Esophagus (tissue), 2 donors: ENCODE measurements at regions not wholly inside any gene's neighbourhood (a gene's known extent, or its start where the extent isn't known, plus 50 kb on each side); places are given as distances from the start of the nearest gene placed in this dataset.
"Not testable (repeated sequence)": the region's sequence is repeated elsewhere in the genome, so short reads cannot be mapped to it uniquely, and the experiment has no call there.

Experiments
- H3K27ac ChIP-seq, 2 donors: one replicate each; pipeline ENCODE4 v1.5.1; 2013; ENCODE audit warnings: low read depth in 2 of 2, mild to moderate bottlenecking in 2 of 2, inconsistent platforms in 1 of 2, low read length in 1 of 2, moderate library complexity in 1 of 2
- H3K27me3 ChIP-seq, 2 donors: one replicate each; pipeline ENCODE4 v1.6.1; 2013; ENCODE audit warnings: low read length in 2 of 2, control low read depth in 1 of 2, mild to moderate bottlenecking in 1 of 2; ENCODE audit not compliant: insufficient read depth in 2 of 2, control insufficient read depth in 1 of 2
- H3K36me3 ChIP-seq, 2 donors: one replicate each; pipeline ENCODE4 v1.6.1; 2013; ENCODE audit warnings: low read length in 1 of 2; ENCODE audit not compliant: control insufficient read depth in 2 of 2, insufficient read depth in 2 of 2
- H3K4me1 ChIP-seq, 2 donors: one replicate each; pipeline ENCODE4 v1.6.1; 2013; ENCODE audit warnings: low read length in 1 of 2; ENCODE audit not compliant: control insufficient read depth in 2 of 2, insufficient read depth in 2 of 2
- H3K4me3 ChIP-seq, 2 donors: one replicate each; pipeline ENCODE4 v1.5.1; 2013; ENCODE audit warnings: low read length in 2 of 2, mild to moderate bottlenecking in 2 of 2, low read depth in 1 of 2, moderate library complexity in 1 of 2
- H3K9me3 ChIP-seq, 2 donors: one replicate each; pipeline ENCODE4 v1.6.1; 2013; ENCODE audit warnings: mild to moderate bottlenecking in 2 of 2, low read depth in 1 of 2, low read length in 1 of 2, moderate library complexity in 1 of 2; ENCODE audit not compliant: control insufficient read depth in 2 of 2, insufficient read depth in 1 of 2
- WGBS, 2 donors: extraction: QIAGEN DNeasy Blood & Tissue Kit; methylation state at CpG; one replicate each; pipeline ENCODE4 v1.1.7; 2013; 5-methylcytosine and 5-hydroxymethylcytosine counted together
- donor health status: healthy with polysubstance abuse.
- donor health status: Bipolar disorder and iron deficiency.

DNA sequence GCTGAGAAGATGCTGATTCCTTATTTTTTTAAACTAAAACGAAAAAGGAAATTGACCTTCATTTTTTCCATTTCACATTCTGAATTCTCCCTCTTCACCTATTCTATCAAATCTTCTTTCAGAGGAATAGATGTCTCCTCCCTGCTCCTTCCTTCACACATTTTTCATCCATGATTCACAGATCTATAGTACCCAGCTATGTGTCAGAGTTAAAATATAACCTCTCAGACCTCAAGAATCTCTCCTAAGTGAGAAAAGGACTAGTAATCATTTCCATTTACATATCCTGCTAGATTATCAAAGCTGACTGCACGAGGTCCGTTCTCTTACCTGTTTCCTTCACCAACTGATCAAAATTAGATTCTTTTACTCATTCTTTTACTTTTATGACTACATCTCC, 1297.6 kb upstream of the ALCAM start:
- Histone ChIP-seq H3K9me3 (no peaks in the 10 kb centered on the region), H3K27ac (no peak overlapping the region), H3K27me3 (no peaks in the 10 kb centered on the region), H3K36me3 (no peaks in the 10 kb centered on the region), H3K4me1 (no peaks in the 10 kb centered on the region), H3K4me3 (no peak overlapping the region)
- WGBS, 2 donors, result 64 to 76% methylated on average over 3 of the region's 3 CpGs

DNA sequence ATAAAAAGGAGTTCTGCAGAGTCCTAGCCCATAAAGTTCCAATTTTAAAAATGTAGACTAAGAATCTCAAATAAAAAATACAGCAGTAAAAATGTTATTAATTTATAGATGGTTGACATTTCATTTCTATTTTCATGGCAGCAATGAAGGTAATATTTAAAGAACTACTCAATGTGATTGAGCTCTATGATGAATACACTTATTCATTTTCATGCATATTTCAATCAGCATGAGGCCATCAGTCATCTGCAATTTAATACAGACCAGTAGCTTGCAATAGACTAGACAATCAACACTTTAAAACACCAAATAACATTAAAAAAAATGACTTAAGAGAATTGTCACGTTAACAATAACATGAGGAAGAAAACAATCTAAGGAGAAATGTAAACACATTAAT, 1295.8 kb upstream of the ALCAM start:
- Histone ChIP-seq H3K4me3 (no peak overlapping the region), H3K4me1 (no peaks in the 10 kb centered on the region), H3K27me3 (no peaks in the 10 kb centered on the region), H3K9me3 (no peaks in the 10 kb centered on the region), H3K36me3 (no peaks in the 10 kb centered on the region), H3K27ac (no peak overlapping the region)
- 33 to 41% methylated on average over 1 of the region's 1 CpG for WGBS, 2 donors

DNA sequence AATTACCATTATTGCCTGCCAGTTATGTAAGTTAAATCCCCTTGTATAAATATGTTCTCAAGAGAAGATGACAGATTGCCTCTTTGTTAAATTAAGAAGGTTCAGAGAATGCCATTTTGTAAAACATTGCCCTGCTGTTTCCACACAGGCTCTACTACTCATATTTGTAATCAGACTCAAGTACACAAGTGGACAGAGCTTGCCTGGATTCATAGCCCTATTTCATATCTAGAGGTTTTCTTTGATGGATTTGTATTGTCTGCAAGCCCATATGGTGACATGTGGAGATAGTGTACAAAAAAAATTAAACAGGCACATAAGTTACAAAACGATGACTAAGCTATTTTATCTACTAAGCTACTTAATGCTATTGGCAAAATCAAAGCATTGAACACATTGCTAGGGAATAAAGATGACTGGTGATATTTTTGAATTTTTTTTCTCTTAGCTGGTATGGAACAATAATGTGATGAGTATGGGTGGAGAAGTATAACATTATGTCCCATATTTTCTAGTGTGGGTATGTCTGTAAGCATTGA, 1286.6 kb upstream of the ALCAM start:
- WGBS, 2 donors, result 38 to 47% methylated on average over 1 of the region's 1 CpG
- H3K9me3 ChIP-seq, result no peaks in the 10 kb centered on the region
- no peak overlapping the region for H3K4me3 ChIP-seq
- H3K36me3 ChIP-seq, result no peaks in the 10 kb centered on the region
- H3K4me1 ChIP-seq, result no peaks in the 10 kb centered on the region
- H3K27ac ChIP-seq, result no peak overlapping the region
- no peaks in the 10 kb centered on the region for H3K27me3 ChIP-seq

DNA sequence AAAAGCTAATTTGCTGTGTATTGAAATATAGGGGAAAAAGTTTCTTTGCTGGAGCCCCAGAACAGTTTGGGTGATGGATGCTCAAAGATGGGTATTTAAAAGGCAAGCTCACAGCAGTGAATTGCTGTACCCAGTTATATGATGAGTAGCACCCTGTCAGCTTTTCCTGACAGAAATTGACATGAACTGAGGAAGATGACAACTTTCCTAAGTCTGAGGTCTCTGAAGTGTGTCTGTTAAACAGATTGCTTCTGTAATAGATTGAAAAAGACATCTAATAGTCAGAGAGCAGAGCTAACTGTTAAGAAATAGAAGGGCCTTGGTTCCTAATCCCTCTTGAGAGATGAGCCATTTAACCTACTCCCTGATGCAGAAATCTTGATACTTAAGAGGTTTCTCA, 1278.0 kb upstream of the ALCAM start:
- peaks cover 0 to 1% of the 10 kb centered on the region in 2 donors for H3K9me3 ChIP-seq
- no peaks in the 10 kb centered on the region for H3K27me3 ChIP-seq
- no peak overlapping the region for H3K4me3 ChIP-seq
- no peaks in the 10 kb centered on the region for H3K36me3 ChIP-seq
- no peak overlapping the region for H3K27ac ChIP-seq
- H3K4me1 ChIP-seq, result no peaks in the 10 kb centered on the region

DNA sequence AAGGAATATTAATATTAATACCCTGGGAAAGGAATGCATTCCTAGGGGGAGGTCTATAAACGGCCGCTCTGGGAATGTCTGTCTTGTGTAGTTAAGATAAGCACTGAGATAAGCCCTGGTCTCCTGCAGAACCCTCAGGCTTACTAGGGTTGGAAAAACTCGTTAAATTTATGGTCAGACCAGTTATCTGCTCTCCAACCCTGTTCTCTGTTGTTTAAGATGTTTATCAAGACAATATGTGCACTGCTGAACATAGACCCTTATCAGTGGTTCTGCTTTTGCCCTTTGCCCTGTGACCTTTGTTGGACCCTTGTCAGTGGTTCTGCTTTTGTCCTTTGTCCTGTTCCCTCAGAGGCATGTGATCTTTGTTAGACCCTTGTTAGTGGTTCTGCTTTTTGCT, 1276.7 kb upstream of the ALCAM start:
- 45 to 54% methylated on average over 3 of the region's 3 CpGs for WGBS, 2 donors
- H3K27ac ChIP-seq, H3K4me1 ChIP-seq, H3K27me3 ChIP-seq, H3K36me3 ChIP-seq, H3K9me3 ChIP-seq, H3K4me3 ChIP-seq: not testable (repeated sequence)

DNA sequence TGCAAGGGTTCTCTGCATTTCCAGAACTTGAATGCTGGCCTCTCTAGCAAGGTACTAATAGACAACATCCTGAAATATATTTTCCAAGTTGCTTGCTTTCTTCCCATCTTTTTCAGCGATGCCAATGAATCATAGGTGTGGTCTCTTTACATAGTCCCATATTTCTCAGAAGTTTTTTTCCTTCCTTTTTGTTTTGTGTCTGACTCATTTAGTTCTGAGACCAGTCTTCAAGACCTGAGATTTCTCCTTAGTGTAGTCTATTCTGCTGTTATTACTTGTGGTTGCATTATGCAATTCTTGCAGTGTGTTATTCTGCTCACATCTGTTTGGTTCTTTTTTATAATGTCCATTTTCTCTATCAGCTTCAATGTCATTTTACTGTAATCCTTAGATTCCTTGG, 1265.0 kb upstream of the ALCAM start:
- 60 to 62% methylated on average over 1 of the region's 1 CpG for WGBS, 2 donors
- Histone ChIP-seq H3K36me3 (no peaks in the 10 kb centered on the region), H3K4me1 (no peaks in the 10 kb centered on the region), H3K4me3 (no peak overlapping the region), H3K27me3 (no peaks in the 10 kb centered on the region), H3K27ac (no peak overlapping the region), H3K9me3 (peaks cover 6 to 7% of the 10 kb centered on the region in 2 donors)

DNA sequence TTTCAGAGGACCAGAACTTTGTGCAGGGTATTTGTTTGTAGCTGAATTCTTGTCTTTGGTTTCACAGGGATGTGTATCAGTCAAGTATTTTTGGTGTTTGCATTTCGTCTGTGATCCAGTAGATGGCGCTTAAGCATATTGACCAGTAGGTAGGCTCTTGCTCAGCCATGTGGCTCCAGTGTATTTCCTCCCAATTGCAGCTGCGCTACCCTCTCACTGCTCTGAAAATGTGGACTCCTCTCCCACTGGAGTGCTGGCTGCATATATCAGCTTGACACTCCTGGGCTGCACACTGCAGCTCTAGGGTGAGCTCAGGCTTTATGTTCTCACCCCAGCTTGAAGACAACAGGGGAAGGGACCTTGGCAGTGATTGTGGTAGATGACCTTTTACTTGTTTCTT, 1264.3 kb upstream of the ALCAM start:
- H3K9me3 ChIP-seq, result peaks cover 6 to 7% of the 10 kb centered on the region in 2 donors
- WGBS, 2 donors, result 13 to 20% methylated on average over 3 of the region's 3 CpGs
- H3K36me3 ChIP-seq, result no peaks in the 10 kb centered on the region
- no peaks in the 10 kb centered on the region for H3K4me1 ChIP-seq
- H3K27me3 ChIP-seq, result no peaks in the 10 kb centered on the region
- no peak overlapping the region for H3K4me3 ChIP-seq
- H3K27ac ChIP-seq, result no peak overlapping the region

DNA sequence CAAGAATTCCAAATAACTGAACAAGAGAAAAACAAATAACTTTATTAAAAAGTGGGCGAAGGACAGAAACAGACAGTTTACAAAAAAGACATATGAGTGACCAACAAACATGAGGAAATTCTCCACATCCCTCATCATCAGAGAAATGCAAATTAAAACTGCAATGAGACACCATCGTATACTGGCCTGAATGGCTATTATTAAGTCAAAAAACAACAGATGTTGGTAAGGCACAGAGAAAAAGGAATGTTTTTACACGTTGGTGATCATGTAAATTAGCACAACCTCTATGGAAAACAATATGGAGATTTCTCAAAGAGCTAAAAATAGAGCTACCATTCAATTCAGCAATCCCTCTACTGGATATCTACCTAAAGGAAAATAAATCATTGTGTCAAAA, 1260.4 kb upstream of the ALCAM start:
- no peaks in the 10 kb centered on the region for H3K36me3 ChIP-seq
- 41 to 51% methylated on average over 3 of the region's 3 CpGs for WGBS, 2 donors
- no peaks in the 10 kb centered on the region for H3K4me1 ChIP-seq
- H3K4me3 ChIP-seq, result no peak overlapping the region
- peaks cover 4 to 6% of the 10 kb centered on the region in 2 donors for H3K9me3 ChIP-seq
- H3K27me3 ChIP-seq, result no peaks in the 10 kb centered on the region
- no peak overlapping the region for H3K27ac ChIP-seq

DNA sequence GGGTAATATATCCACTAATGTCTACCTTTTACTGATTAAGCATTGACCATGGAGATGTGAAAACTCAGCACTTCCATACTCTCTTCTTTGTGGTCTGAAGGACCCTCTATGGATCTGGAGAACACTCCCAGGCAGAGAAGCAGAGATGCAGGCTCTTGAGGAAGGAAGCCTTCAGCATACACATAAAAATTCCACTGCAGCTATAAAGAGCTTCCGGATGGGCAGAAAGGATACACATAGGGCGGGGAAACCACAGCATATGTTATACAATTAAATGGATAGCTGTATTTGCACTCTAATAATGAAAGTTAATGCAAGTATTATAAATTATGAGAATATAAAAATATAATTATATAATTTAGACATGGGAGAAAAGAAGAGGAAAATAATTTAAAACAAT, 1258.2 kb upstream of the ALCAM start:
- Histone ChIP-seq H3K4me1 (no peaks in the 10 kb centered on the region), H3K4me3 (no peak overlapping the region), H3K9me3 (peaks cover 0 to 7% of the 10 kb centered on the region in 2 donors), H3K36me3 (no peaks in the 10 kb centered on the region), H3K27me3 (no peaks in the 10 kb centered on the region), H3K27ac (no peak overlapping the region)
- WGBS, 2 donors, result 69 to 83% methylated on average over 2 of the region's 2 CpGs

DNA sequence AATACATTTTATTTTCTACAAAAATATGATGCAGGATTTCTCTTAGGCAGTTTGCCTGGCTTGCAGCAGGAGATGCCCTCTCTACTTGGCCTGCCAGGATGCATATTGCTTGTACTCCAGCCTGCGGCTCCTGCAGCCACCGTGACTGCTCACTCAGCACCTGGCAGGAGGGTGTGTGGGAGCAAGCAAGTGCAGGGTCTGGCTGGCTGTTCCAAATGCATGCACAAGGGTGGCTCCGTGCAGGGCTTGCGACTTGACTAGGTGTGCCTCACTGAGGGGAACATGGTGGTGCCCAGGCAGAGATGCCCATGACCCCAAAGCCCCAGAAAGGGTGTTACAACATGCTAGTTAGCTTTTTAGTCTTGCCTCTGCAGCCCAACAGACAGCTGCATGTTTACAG, 1240.2 kb upstream of the ALCAM start:
- no peaks in the 10 kb centered on the region for H3K36me3 ChIP-seq
- peaks cover 3% of the 10 kb centered on the region in 2 donors for H3K9me3 ChIP-seq
- no peaks in the 10 kb centered on the region for H3K27me3 ChIP-seq
- H3K4me1 ChIP-seq, result no peaks in the 10 kb centered on the region
- no peak overlapping the region for H3K4me3 ChIP-seq
- H3K27ac ChIP-seq, result no peak overlapping the region
- 88% methylated on average over 4 of the region's 4 CpGs for WGBS, 2 donors
